ENCODE measurements at regions not wholly inside any gene's neighbourhood (a gene's known extent, or its start where the extent isn't known, plus 50 kb on each side); places are given as distances from the start of the nearest gene placed in this dataset.

- TF ChIP-seq, protein P1, sequence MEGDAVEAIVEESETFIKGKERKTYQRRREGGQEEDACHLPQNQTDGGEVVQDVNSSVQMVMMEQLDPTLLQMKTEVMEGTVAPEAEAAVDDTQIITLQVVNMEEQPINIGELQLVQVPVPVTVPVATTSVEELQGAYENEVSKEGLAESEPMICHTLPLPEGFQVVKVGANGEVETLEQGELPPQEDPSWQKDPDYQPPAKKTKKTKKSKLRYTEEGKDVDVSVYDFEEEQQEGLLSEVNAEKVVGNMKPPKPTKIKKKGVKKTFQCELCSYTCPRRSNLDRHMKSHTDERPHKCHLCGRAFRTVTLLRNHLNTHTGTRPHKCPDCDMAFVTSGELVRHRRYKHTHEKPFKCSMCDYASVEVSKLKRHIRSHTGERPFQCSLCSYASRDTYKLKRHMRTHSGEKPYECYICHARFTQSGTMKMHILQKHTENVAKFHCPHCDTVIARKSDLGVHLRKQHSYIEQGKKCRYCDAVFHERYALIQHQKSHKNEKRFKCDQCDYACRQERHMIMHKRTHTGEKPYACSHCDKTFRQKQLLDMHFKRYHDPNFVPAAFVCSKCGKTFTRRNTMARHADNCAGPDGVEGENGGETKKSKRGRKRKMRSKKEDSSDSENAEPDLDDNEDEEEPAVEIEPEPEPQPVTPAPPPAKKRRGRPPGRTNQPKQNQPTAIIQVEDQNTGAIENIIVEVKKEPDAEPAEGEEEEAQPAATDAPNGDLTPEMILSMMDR (IDR thresholded peaks at IDR 0.05; ENCODE audit: insufficient read depth, low read length) = no peak
- TF ChIP-seq POLR2AphosphoS5 (IDR thresholded peaks at IDR 0.05; ENCODE audit: low read depth) (no peak), REST (IDR thresholded peaks at IDR 0.05; ENCODE audit: insufficient replicate concordance, low read depth) (no peak), SPI1 (IDR thresholded peaks at IDR 0.05; ENCODE audit: borderline replicate concordance, low read depth) (no peak), GABPA (IDR thresholded peaks at IDR 0.05; ENCODE audit: low read depth) (no peak)
These were observed 1240.8 kb downstream of the SLC16A7 start for GRCh38 chr12:60836651-60837050.
